ENCODE measurements at regions not wholly inside any gene's neighbourhood (a gene's known extent, or its start where the extent isn't known, plus 50 kb on each side); places are given as distances from the start of the nearest gene placed in this dataset.

- TF ChIP-seq, protein P1, sequence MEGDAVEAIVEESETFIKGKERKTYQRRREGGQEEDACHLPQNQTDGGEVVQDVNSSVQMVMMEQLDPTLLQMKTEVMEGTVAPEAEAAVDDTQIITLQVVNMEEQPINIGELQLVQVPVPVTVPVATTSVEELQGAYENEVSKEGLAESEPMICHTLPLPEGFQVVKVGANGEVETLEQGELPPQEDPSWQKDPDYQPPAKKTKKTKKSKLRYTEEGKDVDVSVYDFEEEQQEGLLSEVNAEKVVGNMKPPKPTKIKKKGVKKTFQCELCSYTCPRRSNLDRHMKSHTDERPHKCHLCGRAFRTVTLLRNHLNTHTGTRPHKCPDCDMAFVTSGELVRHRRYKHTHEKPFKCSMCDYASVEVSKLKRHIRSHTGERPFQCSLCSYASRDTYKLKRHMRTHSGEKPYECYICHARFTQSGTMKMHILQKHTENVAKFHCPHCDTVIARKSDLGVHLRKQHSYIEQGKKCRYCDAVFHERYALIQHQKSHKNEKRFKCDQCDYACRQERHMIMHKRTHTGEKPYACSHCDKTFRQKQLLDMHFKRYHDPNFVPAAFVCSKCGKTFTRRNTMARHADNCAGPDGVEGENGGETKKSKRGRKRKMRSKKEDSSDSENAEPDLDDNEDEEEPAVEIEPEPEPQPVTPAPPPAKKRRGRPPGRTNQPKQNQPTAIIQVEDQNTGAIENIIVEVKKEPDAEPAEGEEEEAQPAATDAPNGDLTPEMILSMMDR (IDR thresholded peaks at IDR 0.05), result no peak
- no peak for TF ChIP-seq POLR2A (IDR thresholded peaks at IDR 0.05)
Observed at GRCh38 chr3:99544786-99545281, 93.6 kb upstream of the COL8A1 start.

Data from uterus (tissue), 2 donors.